GM21528 (cell line): ENCODE measurements at regions not wholly inside any gene's neighbourhood (a gene's known extent, or its start where the extent isn't known, plus 50 kb on each side); places are given as distances from the start of the nearest gene placed in this dataset.
A peak's percentile ranks its signal among the peaks of the same experiment; 100 is the strongest.

Experiments used
- ATAC-seq: cut with Tn5 transposase; IDR thresholded peaks from one replicate; pipeline ENCODE4 v1.9.1; 2021; ENCODE audit warnings: mild to moderate bottlenecking, moderate library complexity; ENCODE audit not compliant: unreplicated experiment, low FRiP score

GRCh38 chr1:186559601-186560116, 98.7 kb upstream of the PDC start:
- ATAC-seq: no peak

- no peak for ATAC-seq
Observed at GRCh38 chr1:186557147-186557777, 96.3 kb upstream of the PDC start.

GRCh38 chr1:186550832-186551231, 89.9 kb upstream of the PDC start:
- ATAC-seq: no peak

GRCh38 chr1:186541003-186541402, 80.1 kb upstream of the PDC start:
- no peak for ATAC-seq

GRCh38 chr1:186540521-186540920, 79.6 kb upstream of the PDC start:
- ATAC-seq: no peak

GRCh38 chr1:186536273-186536890, 75.5 kb upstream of the PDC start:
- no peak for ATAC-seq

- no peak for ATAC-seq
Observed at GRCh38 chr1:186535388-186536133, 74.6 kb upstream of the PDC start.

- no peak for ATAC-seq
Observed at GRCh38 chr1:186534401-186534800, 73.5 kb upstream of the PDC start.

GRCh38 chr1:186532466-186532865, 71.6 kb upstream of the PDC start:
- ATAC-seq: no peak

GRCh38 chr1:186531561-186532165, 70.7 kb upstream of the PDC start:
- ATAC-seq: no peak

GRCh38 chr1:186530109-186530508, 69.2 kb upstream of the PDC start:
- ATAC-seq: no peak

GRCh38 chr1:186519982-186520381, 59.1 kb upstream of the PDC start:
- ATAC-seq: no peak

GRCh38 chr1:186518822-186519381, 58.0 kb upstream of the PDC start:
- ATAC-seq: peak; percentile 69

GRCh38 chr1:186518395-186518794, 57.5 kb upstream of the PDC start:
- ATAC-seq: no peak

- ATAC-seq: no peak
Observed at GRCh38 chr1:186514367-186514766, 53.5 kb upstream of the PDC start.

- no peak for ATAC-seq
Observed at GRCh38 chr1:186513526-186513925, 52.6 kb upstream of the PDC start.

GRCh38 chr1:186512698-186513457, 52.0 kb upstream of the PDC start:
- no peak for ATAC-seq

- peak; percentile 89 for ATAC-seq
Observed at GRCh38 chr1:186511761-186512637, 51.1 kb upstream of the PDC start.
